ENCODE measurements at regions not wholly inside any gene's neighbourhood (a gene's known extent, or its start where the extent isn't known, plus 50 kb on each side); places are given as distances from the start of the nearest gene placed in this dataset.

- FAIRE-seq, result no peak
- no peak for ATAC-seq
- Histone ChIP-seq H3K27me3 (replicated peaks in 1 of 2; ENCODE audit: control insufficient read depth in 2 of 2, insufficient read depth in 2 of 2, low read length in 1 of 2) (no peaks in the 10 kb centered on the region), H2AFZ (ENCODE audit: control insufficient read depth, low read depth, low read length) (no peak overlapping the region), H3K27ac (ENCODE audit: control insufficient read depth, insufficient read depth) (no peak overlapping the region), H3K79me2 (ENCODE audit: control insufficient read depth, insufficient read depth, low read length) (no peaks in the 10 kb centered on the region), H3K9me3 (replicated peaks; ENCODE audit: control insufficient read depth, insufficient read depth, low read length) (no peaks in the 10 kb centered on the region; the same call in 1 of the 3 replicates), H3K9ac (ENCODE audit: control insufficient read depth, insufficient read depth, low read length) (no peak overlapping the region), H3K4me2 (ENCODE audit: control insufficient read depth, insufficient read depth) (no peak overlapping the region), H3K36me3 (ENCODE audit: control insufficient read depth in 2 of 2, insufficient read depth in 2 of 2, low read length in 1 of 2) (no peaks in the 10 kb centered on the region), H3K4me3 (no peak overlapping the region), H3K4me1 (ENCODE audit: control insufficient read depth, insufficient read depth, low read length) (peaks cover 8% of the 10 kb centered on the region; the same call in 1 of the 2 replicates), H4K20me1 (ENCODE audit: control insufficient read depth, insufficient read depth) (no peaks in the 10 kb centered on the region)
- TF ChIP-seq NFYB (IDR thresholded peaks at IDR 0.05; ENCODE audit: insufficient read depth, low read depth, low read length), result peak; percentile 77
- no peak for TF ChIP-seq PAX5 (IDR thresholded peaks at IDR 0.05; ENCODE audit: borderline replicate concordance, low read depth, low read length)
- TF ChIP-seq, protein P1, sequence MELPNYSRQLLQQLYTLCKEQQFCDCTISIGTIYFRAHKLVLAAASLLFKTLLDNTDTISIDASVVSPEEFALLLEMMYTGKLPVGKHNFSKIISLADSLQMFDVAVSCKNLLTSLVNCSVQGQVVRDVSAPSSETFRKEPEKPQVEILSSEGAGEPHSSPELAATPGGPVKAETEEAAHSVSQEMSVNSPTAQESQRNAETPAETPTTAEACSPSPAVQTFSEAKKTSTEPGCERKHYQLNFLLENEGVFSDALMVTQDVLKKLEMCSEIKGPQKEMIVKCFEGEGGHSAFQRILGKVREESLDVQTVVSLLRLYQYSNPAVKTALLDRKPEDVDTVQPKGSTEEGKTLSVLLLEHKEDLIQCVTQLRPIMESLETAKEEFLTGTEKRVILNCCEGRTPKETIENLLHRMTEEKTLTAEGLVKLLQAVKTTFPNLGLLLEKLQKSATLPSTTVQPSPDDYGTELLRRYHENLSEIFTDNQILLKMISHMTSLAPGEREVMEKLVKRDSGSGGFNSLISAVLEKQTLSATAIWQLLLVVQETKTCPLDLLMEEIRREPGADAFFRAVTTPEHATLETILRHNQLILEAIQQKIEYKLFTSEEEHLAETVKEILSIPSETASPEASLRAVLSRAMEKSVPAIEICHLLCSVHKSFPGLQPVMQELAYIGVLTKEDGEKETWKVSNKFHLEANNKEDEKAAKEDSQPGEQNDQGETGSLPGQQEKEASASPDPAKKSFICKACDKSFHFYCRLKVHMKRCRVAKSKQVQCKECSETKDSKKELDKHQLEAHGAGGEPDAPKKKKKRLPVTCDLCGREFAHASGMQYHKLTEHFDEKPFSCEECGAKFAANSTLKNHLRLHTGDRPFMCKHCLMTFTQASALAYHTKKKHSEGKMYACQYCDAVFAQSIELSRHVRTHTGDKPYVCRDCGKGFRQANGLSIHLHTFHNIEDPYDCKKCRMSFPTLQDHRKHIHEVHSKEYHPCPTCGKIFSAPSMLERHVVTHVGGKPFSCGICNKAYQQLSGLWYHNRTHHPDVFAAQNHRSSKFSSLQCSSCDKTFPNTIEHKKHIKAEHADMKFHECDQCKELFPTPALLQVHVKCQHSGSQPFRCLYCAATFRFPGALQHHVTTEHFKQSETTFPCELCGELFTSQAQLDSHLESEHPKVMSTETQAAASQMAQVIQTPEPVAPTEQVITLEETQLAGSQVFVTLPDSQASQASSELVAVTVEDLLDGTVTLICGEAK (IDR thresholded peaks at IDR 0.05; ENCODE audit: borderline replicate concordance), result no peak
- TF ChIP-seq, protein P2, sequence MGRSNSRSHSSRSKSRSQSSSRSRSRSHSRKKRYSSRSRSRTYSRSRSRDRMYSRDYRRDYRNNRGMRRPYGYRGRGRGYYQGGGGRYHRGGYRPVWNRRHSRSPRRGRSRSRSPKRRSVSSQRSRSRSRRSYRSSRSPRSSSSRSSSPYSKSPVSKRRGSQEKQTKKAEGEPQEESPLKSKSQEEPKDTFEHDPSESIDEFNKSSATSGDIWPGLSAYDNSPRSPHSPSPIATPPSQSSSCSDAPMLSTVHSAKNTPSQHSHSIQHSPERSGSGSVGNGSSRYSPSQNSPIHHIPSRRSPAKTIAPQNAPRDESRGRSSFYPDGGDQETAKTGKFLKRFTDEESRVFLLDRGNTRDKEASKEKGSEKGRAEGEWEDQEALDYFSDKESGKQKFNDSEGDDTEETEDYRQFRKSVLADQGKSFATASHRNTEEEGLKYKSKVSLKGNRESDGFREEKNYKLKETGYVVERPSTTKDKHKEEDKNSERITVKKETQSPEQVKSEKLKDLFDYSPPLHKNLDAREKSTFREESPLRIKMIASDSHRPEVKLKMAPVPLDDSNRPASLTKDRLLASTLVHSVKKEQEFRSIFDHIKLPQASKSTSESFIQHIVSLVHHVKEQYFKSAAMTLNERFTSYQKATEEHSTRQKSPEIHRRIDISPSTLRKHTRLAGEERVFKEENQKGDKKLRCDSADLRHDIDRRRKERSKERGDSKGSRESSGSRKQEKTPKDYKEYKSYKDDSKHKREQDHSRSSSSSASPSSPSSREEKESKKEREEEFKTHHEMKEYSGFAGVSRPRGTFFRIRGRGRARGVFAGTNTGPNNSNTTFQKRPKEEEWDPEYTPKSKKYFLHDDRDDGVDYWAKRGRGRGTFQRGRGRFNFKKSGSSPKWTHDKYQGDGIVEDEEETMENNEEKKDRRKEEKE (IDR thresholded peaks at IDR 0.05), result no peak
- TF ChIP-seq RELA (IDR thresholded peaks at IDR 0.05; ENCODE audit: borderline replicate concordance, partially characterized antibody), result no peak
- no peak for TF ChIP-seq HSF1 (IDR thresholded peaks at IDR 0.05; ENCODE audit: low read depth, low read length)
- no peak for TF ChIP-seq ZZZ3 (IDR thresholded peaks at IDR 0.05; ENCODE audit: control insufficient read depth, insufficient read length, low read depth)
- WGBS (ENCODE audit: insufficient coverage, insufficient replicate concordance, low lambda C conversion rate, missing lambda C conversion rate), result 62% methylated on average over 4 of the region's 4 CpGs
- no peak for DNase-seq (ENCODE audit: low read depth, low spot score)
- SMC1A ChIA-PET (ENCODE audit: uncharacterized antibody, unreplicated experiment), result interaction anchor here (0.9 kb wide), 1 partner anchor 111 kb away, joined by 4 read pairs; no protein-coding TSS in a partner anchor
- no TSS peak for BruUV-seq (replicated peaks)
- in situ Hi-C loops (cut with MboI), result no loop called here
- intact Hi-C loops (cut with micrococcal nuclease; ENCODE audit: unreplicated experiment), result loop anchor here (5.0 kb wide), 2 partner anchors 38 to 593 kb away; no protein-coding TSS in a partner anchor
- RAD21 ChIA-PET (ENCODE audit: unreplicated experiment), result no interaction called here
- CTCF ChIA-PET, result interaction anchor here (1.5 kb wide), 1 partner anchor 396 kb away, joined by 4 read pairs; no protein-coding TSS in a partner anchor
- POLR2A ChIA-PET, result no interaction called here
These were observed 112.3 kb upstream of the BCOR start for GRCh38 chrX:40209951-40210617.
